ENCODE measurements at regions not wholly inside any gene's neighbourhood (a gene's known extent, or its start where the extent isn't known, plus 50 kb on each side); places are given as distances from the start of the nearest gene placed in this dataset.

DNA sequence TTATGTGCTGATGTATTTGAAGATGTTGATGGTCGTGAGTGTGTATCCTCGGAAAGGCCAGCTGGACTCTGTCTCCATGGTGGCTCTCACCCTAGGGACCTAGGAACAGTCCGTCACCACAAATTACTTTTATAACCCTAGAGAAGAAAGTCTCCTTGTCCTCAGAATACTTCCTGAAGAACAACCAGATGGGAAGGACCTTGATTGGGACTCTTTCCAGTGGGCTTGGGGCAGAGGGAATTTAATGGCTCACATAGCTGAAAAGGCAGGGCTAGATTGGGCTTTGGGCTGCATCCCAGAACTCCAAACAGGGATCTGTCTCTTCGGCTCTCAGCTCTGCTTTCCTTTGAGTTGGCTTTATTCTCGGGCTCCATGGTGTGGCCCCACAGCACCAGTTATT, 90.8 kb downstream of the TBX19 start:
- ATAC-seq (no peak), FAIRE-seq (no peak), DNase-seq (ENCODE audit: low read depth in 1 of 2, low spot score in 1 of 2) (no peak)
- H3K27ac ChIP-seq, result no peak overlapping the region
- H3K4me1 ChIP-seq, result peaks cover 14% of the 10 kb centered on the region
- CTCF ChIA-PET, result interaction anchor here (1.0 to 4.2 kb wide), 4 partner anchors 9 to 54 kb away, joined by 3 to 18 read pairs (median 6); no protein-coding TSS in a partner anchor
- H3K4me2 ChIP-seq, result no peak overlapping the region
- POLR2A ChIA-PET, result no interaction called here
- H3K9me3 ChIP-seq, result no peaks in the 10 kb centered on the region
- TF ChIP-seq KDM1A (IDR thresholded peaks at IDR 0.05; ENCODE audit: low read depth) (no peak), RFX5 (IDR thresholded peaks at IDR 0.05) (no peak)
- 72% methylated on average over 5 of the region's 5 CpGs for WGBS (ENCODE audit: missing lambda C conversion rate)
- H3K4me3 ChIP-seq, result no peak overlapping the region

GRCh38 chr1:168370586-168370985, 89.9 kb downstream of the TBX19 start:
- WGBS (ENCODE audit: missing lambda C conversion rate), result 82% methylated on average over 3 of the region's 3 CpGs
- Histone ChIP-seq H3K9me3 (no peaks in the 10 kb centered on the region), H3K4me3 (no peak overlapping the region), H3K4me2 (no peak overlapping the region), H3K27ac (no peak overlapping the region), H3K4me1 (peaks cover 14% of the 10 kb centered on the region)
- DNase-seq (ENCODE audit: low read depth in 1 of 2, low spot score in 1 of 2) (no peak), FAIRE-seq (no peak), ATAC-seq (no peak)
- TF ChIP-seq JUN (IDR thresholded peaks at IDR 0.05) (no peak), CBX2 (IDR thresholded peaks at IDR 0.05; ENCODE audit: borderline replicate concordance, low read depth) (no peak), KDM1A (IDR thresholded peaks at IDR 0.05; ENCODE audit: low read depth) (no peak), HOXB13 (CRISPR knock-in tag; IDR thresholded peaks at IDR 0.05; ENCODE audit: low read depth) (no peak), SREBF2 (IDR thresholded peaks at IDR 0.05) (no peak), PHF8 (IDR thresholded peaks at IDR 0.05; ENCODE audit: borderline replicate concordance, low read depth) (no peak), JUNB (IDR thresholded peaks at IDR 0.05) (no peak), RFX5 (IDR thresholded peaks at IDR 0.05) (no peak), NR3C1 (IDR thresholded peaks at IDR 0.05) (no peak), KDM5A (IDR thresholded peaks at IDR 0.05) (no peak), POLR2AphosphoS2 (conservative IDR thresholded peaks at IDR 0.05; ENCODE audit: low read length) (no peak)
- TF ChIP-seq, protein P1, sequence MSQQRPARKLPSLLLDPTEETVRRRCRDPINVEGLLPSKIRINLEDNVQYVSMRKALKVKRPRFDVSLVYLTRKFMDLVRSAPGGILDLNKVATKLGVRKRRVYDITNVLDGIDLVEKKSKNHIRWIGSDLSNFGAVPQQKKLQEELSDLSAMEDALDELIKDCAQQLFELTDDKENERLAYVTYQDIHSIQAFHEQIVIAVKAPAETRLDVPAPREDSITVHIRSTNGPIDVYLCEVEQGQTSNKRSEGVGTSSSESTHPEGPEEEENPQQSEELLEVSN (IDR thresholded peaks at IDR 0.05; ENCODE audit: borderline replicate concordance, low read depth), result no peak
- TF ChIP-seq, protein P2, sequence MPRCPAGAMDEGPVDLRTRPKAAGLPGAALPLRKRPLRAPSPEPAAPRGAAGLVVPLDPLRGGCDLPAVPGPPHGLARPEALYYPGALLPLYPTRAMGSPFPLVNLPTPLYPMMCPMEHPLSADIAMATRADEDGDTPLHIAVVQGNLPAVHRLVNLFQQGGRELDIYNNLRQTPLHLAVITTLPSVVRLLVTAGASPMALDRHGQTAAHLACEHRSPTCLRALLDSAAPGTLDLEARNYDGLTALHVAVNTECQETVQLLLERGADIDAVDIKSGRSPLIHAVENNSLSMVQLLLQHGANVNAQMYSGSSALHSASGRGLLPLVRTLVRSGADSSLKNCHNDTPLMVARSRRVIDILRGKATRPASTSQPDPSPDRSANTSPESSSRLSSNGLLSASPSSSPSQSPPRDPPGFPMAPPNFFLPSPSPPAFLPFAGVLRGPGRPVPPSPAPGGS (IDR thresholded peaks at IDR 0.05), result no peak
- TF ChIP-seq, protein P3, sequence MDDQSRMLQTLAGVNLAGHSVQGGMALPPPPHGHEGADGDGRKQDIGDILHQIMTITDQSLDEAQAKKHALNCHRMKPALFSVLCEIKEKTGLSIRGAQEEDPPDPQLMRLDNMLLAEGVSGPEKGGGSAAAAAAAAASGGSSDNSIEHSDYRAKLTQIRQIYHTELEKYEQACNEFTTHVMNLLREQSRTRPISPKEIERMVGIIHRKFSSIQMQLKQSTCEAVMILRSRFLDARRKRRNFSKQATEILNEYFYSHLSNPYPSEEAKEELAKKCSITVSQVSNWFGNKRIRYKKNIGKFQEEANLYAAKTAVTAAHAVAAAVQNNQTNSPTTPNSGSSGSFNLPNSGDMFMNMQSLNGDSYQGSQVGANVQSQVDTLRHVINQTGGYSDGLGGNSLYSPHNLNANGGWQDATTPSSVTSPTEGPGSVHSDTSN (IDR thresholded peaks at IDR 0.05), result no peak
- TF ChIP-seq, protein P4, sequence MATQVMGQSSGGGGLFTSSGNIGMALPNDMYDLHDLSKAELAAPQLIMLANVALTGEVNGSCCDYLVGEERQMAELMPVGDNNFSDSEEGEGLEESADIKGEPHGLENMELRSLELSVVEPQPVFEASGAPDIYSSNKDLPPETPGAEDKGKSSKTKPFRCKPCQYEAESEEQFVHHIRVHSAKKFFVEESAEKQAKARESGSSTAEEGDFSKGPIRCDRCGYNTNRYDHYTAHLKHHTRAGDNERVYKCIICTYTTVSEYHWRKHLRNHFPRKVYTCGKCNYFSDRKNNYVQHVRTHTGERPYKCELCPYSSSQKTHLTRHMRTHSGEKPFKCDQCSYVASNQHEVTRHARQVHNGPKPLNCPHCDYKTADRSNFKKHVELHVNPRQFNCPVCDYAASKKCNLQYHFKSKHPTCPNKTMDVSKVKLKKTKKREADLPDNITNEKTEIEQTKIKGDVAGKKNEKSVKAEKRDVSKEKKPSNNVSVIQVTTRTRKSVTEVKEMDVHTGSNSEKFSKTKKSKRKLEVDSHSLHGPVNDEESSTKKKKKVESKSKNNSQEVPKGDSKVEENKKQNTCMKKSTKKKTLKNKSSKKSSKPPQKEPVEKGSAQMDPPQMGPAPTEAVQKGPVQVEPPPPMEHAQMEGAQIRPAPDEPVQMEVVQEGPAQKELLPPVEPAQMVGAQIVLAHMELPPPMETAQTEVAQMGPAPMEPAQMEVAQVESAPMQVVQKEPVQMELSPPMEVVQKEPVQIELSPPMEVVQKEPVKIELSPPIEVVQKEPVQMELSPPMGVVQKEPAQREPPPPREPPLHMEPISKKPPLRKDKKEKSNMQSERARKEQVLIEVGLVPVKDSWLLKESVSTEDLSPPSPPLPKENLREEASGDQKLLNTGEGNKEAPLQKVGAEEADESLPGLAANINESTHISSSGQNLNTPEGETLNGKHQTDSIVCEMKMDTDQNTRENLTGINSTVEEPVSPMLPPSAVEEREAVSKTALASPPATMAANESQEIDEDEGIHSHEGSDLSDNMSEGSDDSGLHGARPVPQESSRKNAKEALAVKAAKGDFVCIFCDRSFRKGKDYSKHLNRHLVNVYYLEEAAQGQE (IDR thresholded peaks at IDR 0.05), result no peak
- POLR2A ChIA-PET, result no interaction called here
- CTCF ChIA-PET, result interaction anchor here (0.6 to 4.2 kb wide), 4 partner anchors 8 to 361 kb away, joined by 3 to 18 read pairs (median 6); no protein-coding TSS in a partner anchor

DNA sequence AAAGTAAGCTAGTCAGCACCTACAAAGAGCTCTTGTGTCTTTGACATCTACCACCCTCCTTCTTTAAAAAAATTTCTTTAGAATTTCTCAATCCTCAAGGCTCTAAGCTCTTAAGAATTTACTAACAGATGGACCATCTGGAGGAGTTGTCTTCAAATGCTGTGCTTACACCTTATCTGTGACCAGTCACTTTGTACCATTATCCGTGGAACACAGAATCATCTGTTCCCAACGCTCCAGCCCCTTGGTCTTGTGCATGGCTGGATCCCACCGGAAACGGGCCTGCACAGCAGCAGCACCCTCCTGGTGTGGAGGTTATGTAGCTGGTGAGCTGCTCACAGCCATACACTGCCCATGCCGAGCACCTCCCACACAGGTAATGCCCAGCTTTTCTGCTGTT, 89.0 kb downstream of the TBX19 start:
- H3K4me1 ChIP-seq, result peaks cover 14% of the 10 kb centered on the region
- CTCF ChIA-PET, result interaction anchor here (0.8 to 4.2 kb wide), 3 partner anchors 18 to 26 kb away, joined by 3 to 18 read pairs (median 3); no protein-coding TSS in a partner anchor
- 82% methylated on average over 5 of the region's 5 CpGs for WGBS (ENCODE audit: missing lambda C conversion rate)
- ATAC-seq (no peak), DNase-seq (ENCODE audit: low read depth in 1 of 2, low spot score in 1 of 2) (no peak), FAIRE-seq (no peak)
- TF ChIP-seq EHMT2 (IDR thresholded peaks at IDR 0.05; ENCODE audit: low read depth) (no peak), NPAS2 (CRISPR knock-in tag; IDR thresholded peaks at IDR 0.05; ENCODE audit: borderline replicate concordance) (no peak), RFX5 (IDR thresholded peaks at IDR 0.05) (no peak), PHF8 (IDR thresholded peaks at IDR 0.05; ENCODE audit: borderline replicate concordance, low read depth) (no peak), POLR2A (IDR thresholded peaks at IDR 0.05; ENCODE audit: low read length) (no peak), NR3C1 (IDR thresholded peaks at IDR 0.05) (no peak), HOXB13 (CRISPR knock-in tag; IDR thresholded peaks at IDR 0.05; ENCODE audit: low read depth) (no peak), HMGXB4 (CRISPR knock-in tag; IDR thresholded peaks at IDR 0.05; ENCODE audit: borderline replicate concordance) (no peak), FOSB (CRISPR knock-in tag; IDR thresholded peaks at IDR 0.05) (no peak), GATA3 (IDR thresholded peaks at IDR 0.05; ENCODE audit: borderline replicate concordance) (no peak), TFCP2L1 (CRISPR knock-in tag; IDR thresholded peaks at IDR 0.05) (no peak), ZNF302 (CRISPR knock-in tag; IDR thresholded peaks at IDR 0.05) (no peak), SMC3 (IDR thresholded peaks at IDR 0.05) (no peak), CHD4 (IDR thresholded peaks at IDR 0.05; ENCODE audit: borderline replicate concordance) (no peak), RARB (CRISPR knock-in tag; IDR thresholded peaks at IDR 0.05) (no peak), MAFK (IDR thresholded peaks at IDR 0.05; ENCODE audit: partially characterized antibody) (no peak)
- no peak overlapping the region for H3K4me3 ChIP-seq
- H3K27ac ChIP-seq, result no peak overlapping the region
- no peaks in the 10 kb centered on the region for H3K9me3 ChIP-seq
- H3K4me2 ChIP-seq, result no peak overlapping the region
- POLR2A ChIA-PET, result no interaction called here
